ENCODE measurements at regions not wholly inside any gene's neighbourhood (a gene's known extent, or its start where the extent isn't known, plus 50 kb on each side); places are given as distances from the start of the nearest gene placed in this dataset.

DNA sequence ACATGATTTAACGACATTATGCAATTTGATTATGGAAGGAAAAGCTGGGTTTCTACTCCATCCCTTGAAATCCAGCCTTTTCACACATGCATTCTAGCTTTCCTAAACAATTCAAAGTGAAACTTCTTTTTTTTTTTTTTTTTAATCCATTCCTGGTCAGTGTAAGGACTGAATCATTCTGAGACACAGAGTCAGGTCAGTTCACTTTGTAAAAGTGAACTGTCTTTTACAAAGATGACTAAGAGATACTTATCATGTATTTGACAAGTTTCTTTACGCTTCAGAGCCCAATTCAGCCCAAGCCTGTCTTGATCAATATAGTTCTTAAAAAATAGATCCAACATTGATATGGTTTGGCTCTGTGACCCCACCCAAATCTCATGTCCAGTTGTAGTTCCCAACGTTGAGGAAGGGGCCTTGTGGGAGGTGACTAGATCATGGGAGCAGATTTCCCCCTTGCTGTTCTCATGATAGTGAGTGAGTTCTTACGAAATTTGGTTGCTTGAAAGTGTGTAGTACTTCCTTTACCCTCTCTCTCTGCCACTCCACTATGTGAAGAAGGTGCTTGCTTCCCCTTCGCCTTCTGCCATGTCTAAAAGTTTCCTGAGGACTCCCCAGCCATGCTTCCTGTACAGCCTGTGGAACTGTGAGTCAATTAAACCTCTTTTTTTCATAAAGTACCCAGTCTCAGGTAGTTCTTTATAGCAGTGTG, 345.6 kb upstream of the THBS1 start:
- H3K27ac Mint-ChIP-seq = no peak overlapping the region
- DNase-seq (ENCODE audit: low spot score) = no peak
- no peak for ATAC-seq
- peaks cover 9% of the 10 kb centered on the region for H3K9me3 Mint-ChIP-seq
- CTCF ChIA-PET = interaction anchor here (1.0 kb wide), 1 partner anchor 345 kb away, joined by 3 read pairs; no protein-coding TSS in a partner anchor
- POLR2A ChIA-PET = interaction anchor here (0.6 to 0.7 kb wide), 2 partner anchors 13 to 1010 kb away, joined by 3 read pairs; no protein-coding TSS in a partner anchor
- no peaks in the 10 kb centered on the region for H3K36me3 Mint-ChIP-seq
- H3K4me3 Mint-ChIP-seq = no peak overlapping the region
- H3K4me1 Mint-ChIP-seq = peaks cover 16% of the 10 kb centered on the region
- H3K27me3 Mint-ChIP-seq (ENCODE audit: low read depth) = no peaks in the 10 kb centered on the region; the same call in 1 of the 2 replicates
- no peak for TF ChIP-seq FOXJ3 (CRISPR knock-in tag; IDR thresholded peaks at IDR 0.05; ENCODE audit: borderline replicate concordance)
- TF ChIP-seq, protein P1, sequence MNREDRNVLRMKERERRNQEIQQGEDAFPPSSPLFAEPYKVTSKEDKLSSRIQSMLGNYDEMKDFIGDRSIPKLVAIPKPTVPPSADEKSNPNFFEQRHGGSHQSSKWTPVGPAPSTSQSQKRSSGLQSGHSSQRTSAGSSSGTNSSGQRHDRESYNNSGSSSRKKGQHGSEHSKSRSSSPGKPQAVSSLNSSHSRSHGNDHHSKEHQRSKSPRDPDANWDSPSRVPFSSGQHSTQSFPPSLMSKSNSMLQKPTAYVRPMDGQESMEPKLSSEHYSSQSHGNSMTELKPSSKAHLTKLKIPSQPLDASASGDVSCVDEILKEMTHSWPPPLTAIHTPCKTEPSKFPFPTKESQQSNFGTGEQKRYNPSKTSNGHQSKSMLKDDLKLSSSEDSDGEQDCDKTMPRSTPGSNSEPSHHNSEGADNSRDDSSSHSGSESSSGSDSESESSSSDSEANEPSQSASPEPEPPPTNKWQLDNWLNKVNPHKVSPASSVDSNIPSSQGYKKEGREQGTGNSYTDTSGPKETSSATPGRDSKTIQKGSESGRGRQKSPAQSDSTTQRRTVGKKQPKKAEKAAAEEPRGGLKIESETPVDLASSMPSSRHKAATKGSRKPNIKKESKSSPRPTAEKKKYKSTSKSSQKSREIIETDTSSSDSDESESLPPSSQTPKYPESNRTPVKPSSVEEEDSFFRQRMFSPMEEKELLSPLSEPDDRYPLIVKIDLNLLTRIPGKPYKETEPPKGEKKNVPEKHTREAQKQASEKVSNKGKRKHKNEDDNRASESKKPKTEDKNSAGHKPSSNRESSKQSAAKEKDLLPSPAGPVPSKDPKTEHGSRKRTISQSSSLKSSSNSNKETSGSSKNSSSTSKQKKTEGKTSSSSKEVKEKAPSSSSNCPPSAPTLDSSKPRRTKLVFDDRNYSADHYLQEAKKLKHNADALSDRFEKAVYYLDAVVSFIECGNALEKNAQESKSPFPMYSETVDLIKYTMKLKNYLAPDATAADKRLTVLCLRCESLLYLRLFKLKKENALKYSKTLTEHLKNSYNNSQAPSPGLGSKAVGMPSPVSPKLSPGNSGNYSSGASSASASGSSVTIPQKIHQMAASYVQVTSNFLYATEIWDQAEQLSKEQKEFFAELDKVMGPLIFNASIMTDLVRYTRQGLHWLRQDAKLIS (CRISPR knock-in tag; IDR thresholded peaks at IDR 0.05; ENCODE audit: borderline replicate concordance) = no peak
- TF ChIP-seq OVOL2 (CRISPR knock-in tag; IDR thresholded peaks at IDR 0.05; ENCODE audit: borderline replicate concordance) = no peak
- TF ChIP-seq, protein P2, sequence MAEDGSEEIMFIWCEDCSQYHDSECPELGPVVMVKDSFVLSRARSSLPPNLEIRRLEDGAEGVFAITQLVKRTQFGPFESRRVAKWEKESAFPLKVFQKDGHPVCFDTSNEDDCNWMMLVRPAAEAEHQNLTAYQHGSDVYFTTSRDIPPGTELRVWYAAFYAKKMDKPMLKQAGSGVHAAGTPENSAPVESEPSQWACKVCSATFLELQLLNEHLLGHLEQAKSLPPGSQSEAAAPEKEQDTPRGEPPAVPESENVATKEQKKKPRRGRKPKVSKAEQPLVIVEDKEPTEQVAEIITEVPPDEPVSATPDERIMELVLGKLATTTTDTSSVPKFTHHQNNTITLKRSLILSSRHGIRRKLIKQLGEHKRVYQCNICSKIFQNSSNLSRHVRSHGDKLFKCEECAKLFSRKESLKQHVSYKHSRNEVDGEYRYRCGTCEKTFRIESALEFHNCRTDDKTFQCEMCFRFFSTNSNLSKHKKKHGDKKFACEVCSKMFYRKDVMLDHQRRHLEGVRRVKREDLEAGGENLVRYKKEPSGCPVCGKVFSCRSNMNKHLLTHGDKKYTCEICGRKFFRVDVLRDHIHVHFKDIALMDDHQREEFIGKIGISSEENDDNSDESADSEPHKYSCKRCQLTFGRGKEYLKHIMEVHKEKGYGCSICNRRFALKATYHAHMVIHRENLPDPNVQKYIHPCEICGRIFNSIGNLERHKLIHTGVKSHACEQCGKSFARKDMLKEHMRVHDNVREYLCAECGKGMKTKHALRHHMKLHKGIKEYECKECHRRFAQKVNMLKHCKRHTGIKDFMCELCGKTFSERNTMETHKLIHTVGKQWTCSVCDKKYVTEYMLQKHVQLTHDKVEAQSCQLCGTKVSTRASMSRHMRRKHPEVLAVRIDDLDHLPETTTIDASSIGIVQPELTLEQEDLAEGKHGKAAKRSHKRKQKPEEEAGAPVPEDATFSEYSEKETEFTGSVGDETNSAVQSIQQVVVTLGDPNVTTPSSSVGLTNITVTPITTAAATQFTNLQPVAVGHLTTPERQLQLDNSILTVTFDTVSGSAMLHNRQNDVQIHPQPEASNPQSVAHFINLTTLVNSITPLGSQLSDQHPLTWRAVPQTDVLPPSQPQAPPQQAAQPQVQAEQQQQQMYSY (CRISPR knock-in tag; IDR thresholded peaks at IDR 0.05) = no peak
- no peak for TF ChIP-seq ZNF263 (CRISPR knock-in tag; IDR thresholded peaks at IDR 0.05; ENCODE audit: low read depth)
- TF ChIP-seq, protein P3, sequence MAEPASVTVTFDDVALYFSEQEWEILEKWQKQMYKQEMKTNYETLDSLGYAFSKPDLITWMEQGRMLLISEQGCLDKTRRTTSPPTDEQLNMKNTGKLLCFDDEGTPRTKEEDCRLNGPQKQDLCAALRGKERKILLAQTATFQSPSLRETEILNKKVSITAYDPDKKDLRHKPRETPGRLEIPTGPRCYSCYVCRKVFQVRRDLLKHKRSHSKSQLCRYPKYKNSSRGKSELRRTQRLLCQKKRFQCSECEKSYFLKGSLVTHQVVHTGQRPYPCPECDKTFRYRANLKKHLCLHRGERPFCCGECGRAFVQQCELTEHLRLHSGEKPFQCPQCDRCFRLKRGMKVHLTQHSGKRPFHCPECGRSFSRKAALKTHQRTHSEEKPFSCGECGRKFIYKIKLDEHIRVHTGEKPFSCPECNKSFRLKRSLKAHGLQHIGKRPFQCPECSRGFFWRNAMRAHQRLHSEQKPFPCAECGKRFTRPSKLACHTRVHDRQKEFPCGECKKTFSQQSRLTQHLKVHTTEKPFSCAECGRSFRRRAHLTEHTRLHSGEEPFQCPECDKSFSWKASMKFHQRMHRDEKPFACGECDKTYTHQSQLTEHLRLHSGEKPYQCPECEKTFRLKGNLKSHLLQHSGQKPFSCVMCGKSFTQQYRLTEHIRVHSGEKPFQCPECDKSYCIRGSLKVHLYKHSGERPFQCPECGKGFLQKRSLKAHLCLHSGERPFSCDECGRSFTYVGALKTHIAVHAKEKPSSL (CRISPR knock-in tag; conservative IDR thresholded peaks at IDR 0.05) = no peak
- no peak for TF ChIP-seq ERG (CRISPR knock-in tag; IDR thresholded peaks at IDR 0.05)
- TF ChIP-seq NR3C1 (CRISPR knock-in tag; conservative IDR thresholded peaks at IDR 0.05; ENCODE audit: low read depth) = no peak

- Mint-ChIP-seq H3K36me3 (no peaks in the 10 kb centered on the region), H3K9me3 (peaks cover 5% of the 10 kb centered on the region; the same call in 1 of the 2 replicates), H3K27ac (no peak overlapping the region), H3K4me3 (no peak overlapping the region), H3K27me3 (ENCODE audit: low read depth) (no peaks in the 10 kb centered on the region; the same call in 1 of the 2 replicates), H3K4me1 (peaks cover 6% of the 10 kb centered on the region; the same call in 1 of the 2 replicates)
- ChIA-PET CTCF (interaction anchor here (1.0 kb wide), 1 partner anchor 344 kb away, joined by 3 read pairs; no protein-coding TSS in a partner anchor), POLR2A (no interaction called here)
- DNase-seq (ENCODE audit: low spot score) (no peak), ATAC-seq (no peak)
- no peak for TF ChIP-seq ZBTB21 (CRISPR knock-in tag; IDR thresholded peaks at IDR 0.05; ENCODE audit: borderline replicate concordance)
- TF ChIP-seq NR3C1 (CRISPR knock-in tag; conservative IDR thresholded peaks at IDR 0.05; ENCODE audit: low read depth) = no peak
- TF ChIP-seq MYBL2 (CRISPR knock-in tag; IDR thresholded peaks at IDR 0.05) = no peak
- no peak for TF ChIP-seq NR1H2 (CRISPR knock-in tag; IDR thresholded peaks at IDR 0.05)
- TF ChIP-seq MLX (CRISPR knock-in tag; IDR thresholded peaks at IDR 0.05) = no peak
- TF ChIP-seq ZNF232 (CRISPR knock-in tag; IDR thresholded peaks at IDR 0.05) = no peak
- no peak for TF ChIP-seq ZNF263 (CRISPR knock-in tag; IDR thresholded peaks at IDR 0.05; ENCODE audit: low read depth)
- TF ChIP-seq SMAD3 (CRISPR knock-in tag; IDR thresholded peaks at IDR 0.05; ENCODE audit: borderline replicate concordance) = no peak
- TF ChIP-seq NFYB (CRISPR knock-in tag; conservative IDR thresholded peaks at IDR 0.05; ENCODE audit: low read depth) = no peak
- no peak for TF ChIP-seq FOXK1 (CRISPR knock-in tag; IDR thresholded peaks at IDR 0.05)
- no peak for TF ChIP-seq IRF2 (CRISPR knock-in tag; IDR thresholded peaks at IDR 0.05; ENCODE audit: borderline replicate concordance, low read depth)
- no peak for TF ChIP-seq ZNF219 (CRISPR knock-in tag; IDR thresholded peaks at IDR 0.05; ENCODE audit: borderline replicate concordance)
- TF ChIP-seq ZNF317 (CRISPR knock-in tag; IDR thresholded peaks at IDR 0.05; ENCODE audit: borderline replicate concordance, low read depth) = no peak
- no peak for TF ChIP-seq OVOL2 (CRISPR knock-in tag; IDR thresholded peaks at IDR 0.05; ENCODE audit: borderline replicate concordance)
Measured at GRCh38 chr15:39236375-39236774, 344.5 kb upstream of the THBS1 start.
